Testis (tissue), 2 donors: ENCODE measurements at regions not wholly inside any gene's neighbourhood (a gene's known extent, or its start where the extent isn't known, plus 50 kb on each side); places are given as distances from the start of the nearest gene placed in this dataset.

ENCODE experiments used
- DNase-seq: peaks from one replicate; pipeline ENCODE4 v3.0.0-alpha.2; 2019
- H3K27ac ChIP-seq, 2 donors: fragments of 200-600 bp; sonication (generic); one replicate each; pipeline ENCODE4 v1.5.1; 2019
- H3K27me3 ChIP-seq: fragments of 200-600 bp; sonication (generic); one replicate; pipeline ENCODE4 v1.5.1; 2019
- H3K36me3 ChIP-seq: fragments of 200-600 bp; sonication (generic); one replicate; pipeline ENCODE4 v1.5.1; 2017; ENCODE audit warnings: low read depth; ENCODE audit errors: missing control alignments
- H3K4me1 ChIP-seq: fragments of 200-600 bp; sonication (generic); one replicate; pipeline ENCODE4 v1.5.1; 2019
- H3K4me3 ChIP-seq, 2 donors: fragments of 200-600 bp; sonication (generic); one replicate each; pipeline ENCODE4 v1.5.1; 2017 to 2019
- H3K9me3 ChIP-seq: fragments of 200-600 bp; sonication (generic); one replicate; pipeline ENCODE4 v1.5.1; 2017
- POLR2A ChIP-seq: fragments of 450-650 bp; IDR thresholded peaks from one replicate; pipeline ENCODE4 v1.6.1; 2017; ENCODE audit warnings: antibody characterized with exemption, mild to moderate bottlenecking, moderate library complexity
- WGBS, 2 donors: methylation state at CpG; one replicate each; pipeline ENCODE4 v1.1.5; 2018; 5-methylcytosine and 5-hydroxymethylcytosine counted together
- intact Hi-C: fragments of 100-400 bp; cut with DNase I; formaldehyde crosslinking; loops from one replicate; pipeline ENCODE4 v1.15.1; 2023; ENCODE audit warnings: low total_unique reads
- TF ChIP-seq, protein P1 (sequence below), 3 experiments: fragments of 450-650 bp in 2 of 3; fragments of 200-600 bp in 1 of 3; sonication (generic) in 1 of 3; IDR thresholded peaks; one replicate each; pipeline ENCODE4 v1.5.1; 2016 to 2019; ENCODE audit warnings: antibody characterized with exemption in 3 of 3, mild to moderate bottlenecking in 2 of 3, moderate library complexity in 1 of 3

DNA sequence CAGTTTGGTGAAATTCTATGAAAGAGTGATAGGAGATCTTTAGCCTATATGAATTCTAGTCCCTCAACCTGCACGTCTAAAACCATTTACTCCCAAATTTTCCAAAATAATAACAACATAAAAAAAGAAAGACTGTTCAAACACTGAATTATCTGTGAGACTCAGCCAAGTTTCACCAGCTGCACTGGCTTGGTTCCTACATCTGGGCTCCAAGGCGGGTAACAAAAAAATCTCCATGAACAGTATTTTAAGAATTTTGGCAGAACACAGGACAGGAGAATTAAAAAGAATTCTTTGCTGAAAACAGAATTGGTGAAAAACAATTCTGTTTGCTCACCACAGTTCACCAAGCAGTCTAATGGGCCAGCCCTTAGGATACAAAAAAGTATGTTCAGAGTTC is 536.8 kb upstream of the ATP2B1 start:
- Histone ChIP-seq H3K27me3 (no peaks in the 10 kb centered on the region), H3K4me3 (no peak overlapping the region), H3K36me3 (no peaks in the 10 kb centered on the region), H3K4me1 (no peaks in the 10 kb centered on the region), H3K9me3 (no peaks in the 10 kb centered on the region), H3K27ac (no peak overlapping the region)
- intact Hi-C loops: no loop called here
- TF ChIP-seq, protein P1, sequence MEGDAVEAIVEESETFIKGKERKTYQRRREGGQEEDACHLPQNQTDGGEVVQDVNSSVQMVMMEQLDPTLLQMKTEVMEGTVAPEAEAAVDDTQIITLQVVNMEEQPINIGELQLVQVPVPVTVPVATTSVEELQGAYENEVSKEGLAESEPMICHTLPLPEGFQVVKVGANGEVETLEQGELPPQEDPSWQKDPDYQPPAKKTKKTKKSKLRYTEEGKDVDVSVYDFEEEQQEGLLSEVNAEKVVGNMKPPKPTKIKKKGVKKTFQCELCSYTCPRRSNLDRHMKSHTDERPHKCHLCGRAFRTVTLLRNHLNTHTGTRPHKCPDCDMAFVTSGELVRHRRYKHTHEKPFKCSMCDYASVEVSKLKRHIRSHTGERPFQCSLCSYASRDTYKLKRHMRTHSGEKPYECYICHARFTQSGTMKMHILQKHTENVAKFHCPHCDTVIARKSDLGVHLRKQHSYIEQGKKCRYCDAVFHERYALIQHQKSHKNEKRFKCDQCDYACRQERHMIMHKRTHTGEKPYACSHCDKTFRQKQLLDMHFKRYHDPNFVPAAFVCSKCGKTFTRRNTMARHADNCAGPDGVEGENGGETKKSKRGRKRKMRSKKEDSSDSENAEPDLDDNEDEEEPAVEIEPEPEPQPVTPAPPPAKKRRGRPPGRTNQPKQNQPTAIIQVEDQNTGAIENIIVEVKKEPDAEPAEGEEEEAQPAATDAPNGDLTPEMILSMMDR (IDR thresholded peaks at IDR 0.05): no peak
- TF ChIP-seq POLR2A: no peak
- 25 to 36% methylated on average over 2 of the region's 2 CpGs for WGBS, 2 donors
- DNase-seq: no peak

DNA sequence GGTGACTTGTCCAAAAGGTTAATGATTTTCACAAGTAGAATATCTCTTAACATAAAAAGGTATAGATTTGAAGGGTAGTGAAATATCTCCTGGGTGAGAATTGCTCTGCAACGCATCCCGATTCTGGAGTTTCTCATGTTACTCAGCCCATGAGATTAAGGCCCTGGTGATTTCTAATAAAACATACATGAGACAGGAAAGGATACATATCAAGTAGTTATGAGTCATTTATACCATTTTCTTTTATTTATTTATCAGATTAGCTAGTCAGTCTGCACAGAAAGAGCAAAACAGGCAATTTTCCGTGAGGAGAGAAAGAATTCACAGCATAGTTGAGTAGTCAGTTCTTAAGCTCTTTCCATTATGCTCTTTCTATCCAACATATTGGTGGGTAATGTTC is 535.6 kb upstream of the ATP2B1 start:
- 91 to 96% methylated on average over 3 of the region's 3 CpGs for WGBS, 2 donors
- H3K4me3 ChIP-seq: no peak overlapping the region
- DNase-seq: no peak
- H3K4me1 ChIP-seq: no peaks in the 10 kb centered on the region
- H3K27ac ChIP-seq: no peak overlapping the region
- no peaks in the 10 kb centered on the region for H3K36me3 ChIP-seq
- TF ChIP-seq, protein P1 (IDR thresholded peaks at IDR 0.05): no peak
- TF ChIP-seq POLR2A: no peak
- no peaks in the 10 kb centered on the region for H3K9me3 ChIP-seq
- intact Hi-C loops: no loop called here
- no peaks in the 10 kb centered on the region for H3K27me3 ChIP-seq

DNA sequence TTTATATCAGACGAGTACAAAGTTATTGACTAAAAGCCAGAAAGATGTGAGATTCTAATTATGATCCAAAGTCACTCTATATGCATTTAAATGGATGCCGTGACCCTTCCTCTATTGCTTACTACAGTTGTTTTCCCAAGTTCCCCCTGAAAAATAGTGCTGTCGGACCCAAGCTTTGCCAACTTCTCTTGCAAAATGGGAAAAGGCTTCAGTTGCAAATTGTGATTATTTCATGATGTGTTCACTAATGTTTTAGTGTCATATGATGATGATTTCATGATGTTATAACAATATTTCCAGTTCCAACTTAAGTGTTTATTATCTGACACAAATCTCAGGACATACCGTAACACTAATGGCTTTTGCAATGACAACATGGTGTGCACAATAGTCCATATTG is 534.6 kb upstream of the ATP2B1 start:
- no peak for TF ChIP-seq POLR2A
- TF ChIP-seq, protein P1 (IDR thresholded peaks at IDR 0.05): no peak
- no peak for DNase-seq
- Histone ChIP-seq H3K27me3 (no peaks in the 10 kb centered on the region), H3K36me3 (no peaks in the 10 kb centered on the region), H3K4me1 (no peaks in the 10 kb centered on the region), H3K4me3 (no peak overlapping the region), H3K27ac (no peak overlapping the region), H3K9me3 (no peaks in the 10 kb centered on the region)
- intact Hi-C loops: no loop called here
- WGBS, 2 donors: 79 to 90% methylated on average over 4 of the region's 4 CpGs

DNA sequence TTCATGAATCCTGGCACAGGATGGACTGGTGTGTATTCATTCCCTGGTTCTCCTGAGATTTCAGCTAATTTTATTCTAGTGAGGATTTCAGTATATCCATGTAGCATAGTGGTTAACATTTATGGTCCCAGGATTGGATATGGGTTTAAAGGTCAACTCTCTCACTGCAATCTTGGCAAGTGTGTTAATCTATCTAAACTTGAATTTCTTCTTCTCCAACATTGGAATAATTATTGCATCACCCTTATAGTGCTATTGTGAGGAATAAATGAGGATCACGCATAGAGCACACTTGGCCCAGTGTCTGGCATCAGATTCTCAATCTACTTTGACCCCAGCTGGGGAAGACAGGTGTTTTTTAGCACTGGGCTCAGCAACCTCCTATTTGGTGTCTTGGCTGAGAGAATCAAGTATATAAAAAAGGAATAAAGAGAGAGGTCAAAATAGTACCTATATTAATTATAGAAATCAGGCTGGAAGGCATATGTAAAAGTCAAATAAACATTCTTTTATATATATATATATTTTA is 531.2 kb upstream of the ATP2B1 start:
- no peak for TF ChIP-seq POLR2A
- TF ChIP-seq, protein P1 (IDR thresholded peaks at IDR 0.05): no peak
- 88 to 100% methylated on average over 1 of the region's 1 CpG for WGBS, 2 donors
- Histone ChIP-seq H3K4me3 (no peak overlapping the region), H3K4me1 (no peaks in the 10 kb centered on the region), H3K27me3 (no peaks in the 10 kb centered on the region), H3K9me3 (no peaks in the 10 kb centered on the region), H3K27ac (no peak overlapping the region), H3K36me3 (no peaks in the 10 kb centered on the region)
- no peak for DNase-seq
- intact Hi-C loops: no loop called here

DNA sequence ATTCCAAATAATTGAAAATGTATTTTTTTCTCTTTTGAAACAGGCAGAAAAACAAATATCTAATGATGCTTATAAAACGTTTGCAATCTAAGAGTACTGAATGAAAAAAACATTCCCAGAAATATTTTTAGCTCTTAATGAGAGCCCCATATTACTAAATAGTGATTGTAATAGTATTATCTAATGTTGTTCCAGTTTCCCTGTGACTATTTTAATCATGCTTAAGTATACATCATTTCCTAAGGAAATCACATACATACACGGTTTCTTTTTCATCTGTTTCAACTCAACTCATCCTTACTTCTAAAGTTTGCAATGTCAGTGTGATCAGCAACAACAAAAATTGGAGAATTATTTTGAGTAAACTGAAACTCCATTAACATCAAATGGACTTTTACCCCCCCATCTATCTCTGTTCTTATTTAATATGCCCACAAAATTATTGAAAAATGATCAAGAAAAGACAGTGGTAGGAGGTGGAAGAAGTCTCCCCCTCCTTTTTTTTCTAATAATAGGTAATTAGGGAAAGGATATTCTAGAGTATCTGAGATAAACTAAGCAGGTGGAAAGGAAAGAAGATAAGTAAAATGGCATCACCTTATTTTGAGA is 530.1 kb upstream of the ATP2B1 start:
- intact Hi-C loops: no loop called here
- Histone ChIP-seq H3K27ac (no peak overlapping the region), H3K27me3 (no peaks in the 10 kb centered on the region), H3K36me3 (no peaks in the 10 kb centered on the region), H3K9me3 (no peaks in the 10 kb centered on the region), H3K4me3 (no peak overlapping the region), H3K4me1 (no peaks in the 10 kb centered on the region)
- 56 to 63% methylated on average over 2 of the region's 2 CpGs for WGBS, 2 donors
- DNase-seq: no peak
- no peak for TF ChIP-seq POLR2A
- TF ChIP-seq, protein P1 (IDR thresholded peaks at IDR 0.05): no peak
